ENCODE measurements at regions not wholly inside any gene's neighbourhood (a gene's known extent, or its start where the extent isn't known, plus 50 kb on each side); places are given as distances from the start of the nearest gene placed in this dataset.

DNA sequence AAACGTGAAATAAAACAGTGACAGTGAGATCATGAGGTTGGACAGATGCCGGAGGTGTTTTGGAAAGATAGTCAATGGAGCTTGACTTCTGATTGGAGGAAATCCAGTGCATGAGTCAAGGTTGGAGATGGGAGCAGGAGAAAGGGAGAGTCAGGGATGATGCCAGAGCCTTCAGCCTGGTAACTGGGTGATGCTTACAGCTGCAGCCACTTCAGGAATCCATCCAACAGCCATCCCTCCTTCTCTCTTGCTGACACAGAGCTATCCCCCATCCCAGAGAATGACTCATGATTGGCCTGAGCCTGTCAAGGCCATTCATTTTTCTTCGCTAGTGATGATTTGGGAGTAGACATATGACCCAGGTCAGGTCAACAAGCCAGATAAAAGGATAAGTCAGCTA, 112.8 kb downstream of the SAMD5 start:
- no peaks in the 10 kb centered on the region for H3K27me3 Mint-ChIP-seq
- no peak overlapping the region for H3K4me3 Mint-ChIP-seq
- no peak for DNase-seq
- no peaks in the 10 kb centered on the region for H3K4me1 Mint-ChIP-seq
- ATAC-seq = no peak
- H3K9me3 Mint-ChIP-seq = no peaks in the 10 kb centered on the region
- H3K27ac Mint-ChIP-seq = no peak overlapping the region

- DNase-seq (no peak), ATAC-seq (no peak)
- Mint-ChIP-seq H3K27me3 (no peaks in the 10 kb centered on the region), H3K27ac (no peak overlapping the region), H3K4me1 (no peaks in the 10 kb centered on the region), H3K4me3 (no peak overlapping the region), H3K9me3 (no peaks in the 10 kb centered on the region)
Measured at GRCh38 chr6:147621961-147622360, 113.5 kb downstream of the SAMD5 start.

- Mint-ChIP-seq H3K4me3 (no peak overlapping the region), H3K9me3 (no peaks in the 10 kb centered on the region)
- ATAC-seq = no peak
Measured at GRCh38 chr6:147624946-147625515, 116.5 kb downstream of the SAMD5 start.

DNA sequence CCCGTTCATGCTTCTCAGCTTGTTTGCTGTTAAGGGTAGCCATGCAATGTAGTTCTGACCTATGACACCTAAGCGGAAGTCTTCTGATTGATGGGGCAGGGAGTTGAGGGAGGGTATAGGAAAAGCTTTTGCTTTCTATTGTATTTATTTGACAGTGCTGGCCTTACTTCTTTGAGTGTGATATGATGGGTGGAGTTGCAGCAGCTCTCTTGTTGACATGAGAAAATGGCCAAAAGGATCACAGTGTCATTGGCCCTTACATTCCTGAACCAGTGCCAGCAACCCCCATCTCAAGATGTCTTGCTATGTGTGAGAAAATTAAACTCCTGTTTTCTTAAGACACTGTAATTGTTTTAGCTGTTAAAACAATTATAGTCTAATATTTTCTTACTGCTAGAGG, 117.5 kb downstream of the SAMD5 start:
- Mint-ChIP-seq H3K9me3 (peaks cover 0 to 4% of the 10 kb centered on the region in 2 donors), H3K4me3 (no peak overlapping the region), H3K27ac (no peak overlapping the region), H3K4me1 (no peaks in the 10 kb centered on the region), H3K27me3 (peaks cover 12% of the 10 kb centered on the region)
- ATAC-seq (no peak), DNase-seq (no peak)

More at GRCh38 chr6:147624946-147625515, 116.5 kb downstream of the SAMD5 start:
- Mint-ChIP-seq H3K4me1 (no peaks in the 10 kb centered on the region), H3K27ac (no peak overlapping the region), H3K27me3 (peaks cover 7% of the 10 kb centered on the region)
- no peak for DNase-seq

- no peak for DNase-seq
- Mint-ChIP-seq H3K27me3 (peaks cover 13% of the 10 kb centered on the region), H3K9me3 (peaks cover 7 to 11% of the 10 kb centered on the region in 2 donors), H3K4me1 (no peaks in the 10 kb centered on the region), H3K4me3 (no peak overlapping the region), H3K27ac (no peak overlapping the region)
- ATAC-seq = no peak
Measured at GRCh38 chr6:147627411-147627810, 118.9 kb downstream of the SAMD5 start.

DNA sequence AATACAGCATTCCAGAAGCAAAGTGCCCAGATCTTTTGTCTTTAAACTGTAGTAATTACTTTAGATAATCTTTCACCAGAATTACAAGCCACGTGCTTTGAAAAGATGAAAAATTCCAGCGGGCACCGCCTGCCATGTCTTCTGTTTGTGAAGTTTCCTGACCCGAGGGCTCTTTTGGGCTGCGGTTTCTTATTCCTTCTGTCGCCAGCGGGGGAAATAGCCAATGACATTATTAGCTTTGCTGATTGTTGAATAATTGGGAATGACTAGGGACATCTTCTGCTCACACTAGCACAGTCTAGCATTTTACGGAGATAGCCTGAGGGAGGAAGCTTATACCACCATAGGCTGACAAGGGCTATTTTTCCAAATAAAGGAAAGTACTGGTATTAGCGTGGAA, 124.7 kb downstream of the SAMD5 start:
- Mint-ChIP-seq H3K27ac (no peak overlapping the region), H3K27me3 (peaks cover 13% of the 10 kb centered on the region), H3K4me1 (no peaks in the 10 kb centered on the region), H3K4me3 (no peak overlapping the region), H3K9me3 (peaks cover 16 to 26% of the 10 kb centered on the region in 2 donors)
- no peak for DNase-seq
- no peak for ATAC-seq

- ATAC-seq (no peak), DNase-seq (no peak)
- Mint-ChIP-seq H3K27me3 (no peaks in the 10 kb centered on the region), H3K27ac (no peak overlapping the region), H3K9me3 (peaks cover 9 to 15% of the 10 kb centered on the region in 2 donors), H3K4me1 (no peaks in the 10 kb centered on the region), H3K4me3 (no peak overlapping the region)
Measured at GRCh38 chr6:147637620-147638195, 129.2 kb downstream of the SAMD5 start.

- no peak overlapping the region for H3K27ac Mint-ChIP-seq
- DNase-seq (no peak), ATAC-seq (no peak)
- no peak overlapping the region for H3K4me3 Mint-ChIP-seq
- no peaks in the 10 kb centered on the region for H3K4me1 Mint-ChIP-seq
- H3K27me3 Mint-ChIP-seq = no peaks in the 10 kb centered on the region
- H3K9me3 Mint-ChIP-seq = peaks cover 7 to 9% of the 10 kb centered on the region in 2 donors
Measured at GRCh38 chr6:147639279-147639678, 130.8 kb downstream of the SAMD5 start.

DNA sequence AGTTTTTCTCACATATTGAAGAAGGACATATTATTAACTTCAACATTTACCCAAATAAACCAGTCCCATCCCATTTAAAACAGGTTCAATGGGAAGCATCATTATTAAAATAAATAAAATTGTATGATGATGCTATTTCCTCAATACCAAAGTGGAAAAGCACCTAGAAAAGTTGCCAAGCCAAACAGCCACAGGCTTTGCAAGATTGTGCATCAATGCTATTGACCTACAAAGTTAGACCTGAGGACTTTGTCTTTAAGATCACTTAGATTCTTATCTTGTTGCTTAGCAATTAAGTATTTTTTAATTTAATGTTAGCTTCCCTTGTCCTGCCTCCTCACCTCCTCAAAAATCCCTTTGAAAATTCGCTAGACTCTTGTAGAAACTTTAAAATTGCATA, 132.1 kb downstream of the SAMD5 start:
- DNase-seq (no peak), ATAC-seq (no peak)
- Mint-ChIP-seq H3K4me3 (no peak overlapping the region), H3K4me1 (no peaks in the 10 kb centered on the region), H3K27me3 (no peaks in the 10 kb centered on the region), H3K27ac (no peak overlapping the region), H3K9me3 (peaks cover 0 to 4% of the 10 kb centered on the region in 2 donors)

- H3K4me3 Mint-ChIP-seq = no peak overlapping the region
- DNase-seq (no peak), ATAC-seq (no peak)
- no peaks in the 10 kb centered on the region for H3K4me1 Mint-ChIP-seq
- no peak overlapping the region for H3K27ac Mint-ChIP-seq
- H3K9me3 Mint-ChIP-seq = no peaks in the 10 kb centered on the region
- no peaks in the 10 kb centered on the region for H3K27me3 Mint-ChIP-seq
Measured at GRCh38 chr6:147641511-147641910, 133.0 kb downstream of the SAMD5 start.

DNA sequence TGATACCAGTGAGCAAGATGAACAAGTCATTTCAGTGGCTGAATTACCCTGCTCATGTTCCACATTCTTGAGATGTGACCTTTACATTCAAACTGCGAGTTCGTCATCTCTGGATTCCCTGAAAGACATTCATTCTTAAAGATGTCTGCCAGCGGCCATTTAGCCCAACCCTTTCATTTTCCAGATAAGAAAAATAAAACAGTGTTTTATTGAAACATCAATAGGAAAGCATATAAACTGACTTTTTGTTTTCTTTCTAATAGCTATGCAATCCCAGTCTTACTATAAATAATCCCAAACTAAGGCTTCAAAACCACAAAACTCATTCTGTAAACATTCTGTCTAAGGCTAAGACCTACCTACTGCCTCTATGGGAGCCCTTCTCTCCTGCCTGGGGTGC, 134.0 kb downstream of the SAMD5 start:
- Mint-ChIP-seq H3K4me1 (no peaks in the 10 kb centered on the region), H3K9me3 (no peaks in the 10 kb centered on the region), H3K27me3 (no peaks in the 10 kb centered on the region), H3K4me3 (no peak overlapping the region), H3K27ac (no peak overlapping the region)
- DNase-seq = no peak
- ATAC-seq = no peak

- Mint-ChIP-seq H3K4me3 (no peak overlapping the region), H3K27ac (no peak overlapping the region), H3K4me1 (no peaks in the 10 kb centered on the region), H3K9me3 (no peaks in the 10 kb centered on the region), H3K27me3 (no peaks in the 10 kb centered on the region)
- ATAC-seq = no peak
- DNase-seq = no peak
Measured at GRCh38 chr6:147643341-147644200, 135.1 kb downstream of the SAMD5 start.

GRCh38 chr6:147648916-147649315, 140.4 kb downstream of the SAMD5 start:
- no peaks in the 10 kb centered on the region for H3K27me3 Mint-ChIP-seq
- H3K9me3 Mint-ChIP-seq = no peaks in the 10 kb centered on the region
- ATAC-seq (no peak), DNase-seq (no peak)
- no peak overlapping the region for H3K4me3 Mint-ChIP-seq
- no peak overlapping the region for H3K27ac Mint-ChIP-seq
- no peaks in the 10 kb centered on the region for H3K4me1 Mint-ChIP-seq

DNA sequence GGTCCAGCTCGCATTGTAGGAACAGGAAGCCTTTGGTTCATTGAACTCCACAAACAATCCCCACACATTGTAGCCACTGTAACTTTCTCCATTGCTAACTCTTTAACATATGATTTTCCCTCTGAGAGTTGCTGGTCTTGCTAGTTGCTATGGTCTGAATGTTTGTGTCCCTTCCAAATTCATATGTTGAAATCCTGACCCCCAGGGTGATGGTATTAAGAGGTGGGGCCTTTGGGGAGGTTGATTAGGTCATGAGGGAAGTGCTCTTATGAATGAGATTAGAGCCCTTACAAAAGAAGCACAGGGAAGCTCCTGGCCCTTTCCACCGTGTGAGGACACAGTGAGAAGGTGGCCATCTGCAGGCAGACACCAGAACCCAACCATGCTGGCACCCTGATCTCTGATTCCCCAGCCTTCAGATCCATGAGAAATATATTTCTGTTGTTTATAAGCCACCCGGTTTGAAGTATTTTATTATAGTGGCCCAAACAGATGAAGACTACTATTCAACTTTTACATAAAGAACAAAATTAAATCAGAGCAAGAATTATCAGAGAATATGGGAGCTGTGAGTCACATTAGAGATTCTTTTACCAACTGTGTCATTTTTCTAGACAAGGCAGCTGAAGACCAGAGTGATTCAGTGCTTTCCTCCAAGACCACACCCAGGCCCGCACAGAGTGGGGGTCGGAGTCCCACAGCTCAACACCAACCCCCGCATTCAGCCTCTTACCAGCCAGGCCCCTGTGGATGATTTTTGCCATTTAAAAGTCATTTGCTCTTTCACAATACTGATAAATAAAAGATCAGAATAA, 143.0 kb downstream of the SAMD5 start:
- ATAC-seq = no peak
- Mint-ChIP-seq H3K27ac (no peak overlapping the region), H3K4me3 (no peak overlapping the region), H3K9me3 (no peaks in the 10 kb centered on the region), H3K27me3 (no peaks in the 10 kb centered on the region), H3K4me1 (no peaks in the 10 kb centered on the region)
- no peak for DNase-seq

- ATAC-seq = no peak
- Mint-ChIP-seq H3K4me3 (no peak overlapping the region), H3K27ac (no peak overlapping the region), H3K9me3 (no peaks in the 10 kb centered on the region), H3K27me3 (no peaks in the 10 kb centered on the region), H3K4me1 (no peaks in the 10 kb centered on the region)
- no peak for DNase-seq
Measured at GRCh38 chr6:147653631-147654030, 145.1 kb downstream of the SAMD5 start.
